Uterus (tissue), 3 donors: ENCODE measurements at regions not wholly inside any gene's neighbourhood (a gene's known extent, or its start where the extent isn't known, plus 50 kb on each side); places are given as distances from the start of the nearest gene placed in this dataset.

Experiments
- DNase-seq, 2 donors: peaks; one replicate each; pipeline ENCODE4 v3.0.0-alpha.2; 2019 to 2020
- H3K27ac ChIP-seq, 2 donors: fragments of 200-600 bp; sonication (generic); 1 replicate in 1 of 2; 2 replicates in 1 of 2; pipeline ENCODE4 v1.5.1; 2016 to 2018
- H3K27me3 ChIP-seq, 2 donors: fragments of 200-600 bp; sonication (generic); one replicate each; pipeline ENCODE4 v1.5.1; 2018 to 2019; ENCODE audit warnings: control low read depth in 1 of 2
- H3K36me3 ChIP-seq, 2 donors: fragments of 200-600 bp; sonication (generic); one replicate each; pipeline ENCODE4 v1.5.1; 2019; ENCODE audit warnings: control low read depth in 1 of 2
- H3K4me1 ChIP-seq, 2 donors: fragments of 200-600 bp; sonication (generic); one replicate each; pipeline ENCODE4 v1.5.1; 2018 to 2019; ENCODE audit warnings: control low read depth in 1 of 2
- H3K4me3 ChIP-seq, 2 donors: fragments of 200-600 bp; sonication (generic); 1 replicate in 1 of 2; 2 replicates in 1 of 2; pipeline ENCODE4 v1.5.1; 2018 to 2019; ENCODE audit warnings: mild to moderate bottlenecking in 1 of 2
- H3K9me3 ChIP-seq, 2 donors: fragments of 200-600 bp; sonication (generic); one replicate each; pipeline ENCODE4 v1.5.1; 2019; ENCODE audit warnings: control low read depth in 1 of 2
- POLR2A ChIP-seq, 2 donors: fragments of 450-650 bp; IDR thresholded peaks; one replicate each; pipeline ENCODE4 v1.6.1; 2016; ENCODE audit warnings: antibody characterized with exemption in 2 of 2, mild to moderate bottlenecking in 1 of 2, moderate library complexity in 1 of 2
- intact Hi-C: fragments of 100-400 bp; cut with DNase I; formaldehyde crosslinking; loops from one replicate; pipeline ENCODE4 v1.15.1; 2023; ENCODE audit warnings: low total_unique reads
- TF ChIP-seq, protein P1 (sequence below), 4 experiments: fragments of 200-600 bp in 2 of 4; fragments of 450-650 bp in 2 of 4; sonication (generic) in 2 of 4; IDR thresholded peaks; one replicate each; pipeline ENCODE4 v1.5.1; 2016 to 2019; ENCODE audit warnings: antibody characterized with exemption in 4 of 4, mild to moderate bottlenecking in 2 of 4, moderate library complexity in 1 of 4
- donor health status: DM: yes; HTN: yes; CAD: no.

DNA sequence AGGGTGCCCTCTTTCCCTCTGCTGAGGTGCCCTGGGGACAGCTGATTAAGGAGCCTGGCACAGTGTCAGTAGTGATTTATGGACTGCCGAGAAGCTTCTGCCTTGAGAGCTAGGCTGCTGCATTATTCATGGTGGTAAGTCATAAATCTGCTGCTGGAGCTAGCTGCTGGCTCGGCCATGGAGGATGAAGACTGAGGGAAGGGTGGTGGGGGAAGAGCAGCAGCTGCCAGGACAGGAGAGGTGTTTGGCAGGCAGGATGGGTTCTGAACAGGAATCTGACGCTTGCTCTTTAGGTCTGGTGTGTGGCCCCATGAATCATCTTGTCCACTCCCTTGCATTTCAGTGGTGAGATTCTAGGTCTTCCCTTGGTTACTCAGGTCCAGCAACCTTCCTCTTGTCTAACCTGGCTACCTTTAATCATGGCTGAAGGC lies 296.3 kb downstream of the DYSF start:
- peaks cover 0 to 4% of the 10 kb centered on the region in 2 donors for H3K4me1 ChIP-seq
- intact Hi-C loops = no loop called here
- TF ChIP-seq POLR2A (IDR thresholded peaks at IDR 0.05) = no peak

DNA sequence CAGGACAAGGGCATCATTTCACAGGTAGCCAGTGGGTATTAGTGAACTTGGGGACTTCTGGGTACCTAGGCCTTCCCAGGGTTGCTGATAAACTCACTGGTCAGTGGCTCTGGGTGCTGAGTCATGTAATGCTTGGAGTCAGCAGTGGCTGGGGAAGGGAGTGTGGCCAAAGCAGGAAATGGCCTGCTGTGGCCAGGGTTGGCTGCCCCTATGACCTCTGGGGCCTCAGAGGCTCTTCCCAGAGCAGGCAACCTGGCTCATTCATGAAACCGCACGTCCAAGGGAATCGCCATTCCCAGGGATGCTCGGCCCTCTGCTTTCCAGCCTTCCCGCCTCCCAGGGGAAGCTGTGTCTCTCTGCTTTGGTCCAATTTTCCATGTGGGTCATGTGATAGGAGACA lies 294.9 kb downstream of the DYSF start:
- Histone ChIP-seq H3K4me1 (peaks cover 0 to 4% of the 10 kb centered on the region in 2 donors), H3K27ac (no peak overlapping the region), H3K36me3 (no peaks in the 10 kb centered on the region), H3K4me3 (no peak overlapping the region), H3K9me3 (no peaks in the 10 kb centered on the region), H3K27me3 (no peaks in the 10 kb centered on the region)
- peak in 1 of 2 donors; percentile 22 for DNase-seq
- intact Hi-C loops = no loop called here
- no peak for TF ChIP-seq POLR2A (IDR thresholded peaks at IDR 0.05)

More for the DNA sequence above, 296.3 kb downstream of the DYSF start:
- no peaks in the 10 kb centered on the region for H3K9me3 ChIP-seq
- no peaks in the 10 kb centered on the region for H3K27me3 ChIP-seq
- no peak overlapping the region for H3K27ac ChIP-seq
- no peak overlapping the region for H3K4me3 ChIP-seq
- DNase-seq = peak in 1 of 2 donors; percentile 46
- H3K36me3 ChIP-seq = no peaks in the 10 kb centered on the region

DNA sequence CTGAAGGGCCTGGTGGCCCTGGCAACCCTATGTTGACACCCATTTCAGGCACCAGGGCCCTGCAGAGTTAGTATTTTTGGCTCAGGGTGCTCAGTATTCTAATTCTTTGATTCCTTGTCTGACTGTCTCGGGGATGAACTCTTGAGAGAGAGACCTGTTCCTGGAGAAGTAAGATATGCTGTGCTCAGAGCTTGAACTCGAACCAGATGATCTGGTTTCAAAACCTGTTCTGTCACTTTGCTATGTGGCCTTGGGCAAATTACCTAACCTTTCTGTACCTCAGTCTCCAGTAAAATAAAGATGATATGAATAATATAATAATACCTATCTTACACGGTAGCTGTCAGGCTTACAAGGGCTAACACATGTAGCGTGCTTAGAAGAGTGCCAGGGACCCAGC lies 294.2 kb downstream of the DYSF start:
- no peak for TF ChIP-seq POLR2A (IDR thresholded peaks at IDR 0.05)
- TF ChIP-seq, protein P1, sequence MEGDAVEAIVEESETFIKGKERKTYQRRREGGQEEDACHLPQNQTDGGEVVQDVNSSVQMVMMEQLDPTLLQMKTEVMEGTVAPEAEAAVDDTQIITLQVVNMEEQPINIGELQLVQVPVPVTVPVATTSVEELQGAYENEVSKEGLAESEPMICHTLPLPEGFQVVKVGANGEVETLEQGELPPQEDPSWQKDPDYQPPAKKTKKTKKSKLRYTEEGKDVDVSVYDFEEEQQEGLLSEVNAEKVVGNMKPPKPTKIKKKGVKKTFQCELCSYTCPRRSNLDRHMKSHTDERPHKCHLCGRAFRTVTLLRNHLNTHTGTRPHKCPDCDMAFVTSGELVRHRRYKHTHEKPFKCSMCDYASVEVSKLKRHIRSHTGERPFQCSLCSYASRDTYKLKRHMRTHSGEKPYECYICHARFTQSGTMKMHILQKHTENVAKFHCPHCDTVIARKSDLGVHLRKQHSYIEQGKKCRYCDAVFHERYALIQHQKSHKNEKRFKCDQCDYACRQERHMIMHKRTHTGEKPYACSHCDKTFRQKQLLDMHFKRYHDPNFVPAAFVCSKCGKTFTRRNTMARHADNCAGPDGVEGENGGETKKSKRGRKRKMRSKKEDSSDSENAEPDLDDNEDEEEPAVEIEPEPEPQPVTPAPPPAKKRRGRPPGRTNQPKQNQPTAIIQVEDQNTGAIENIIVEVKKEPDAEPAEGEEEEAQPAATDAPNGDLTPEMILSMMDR (IDR thresholded peaks at IDR 0.05) = no peak
- intact Hi-C loops = no loop called here
- Histone ChIP-seq H3K27ac (peak overlapping the region; percentile 23 to 59), H3K27me3 (no peaks in the 10 kb centered on the region), H3K9me3 (no peaks in the 10 kb centered on the region), H3K4me1 (peaks cover 0 to 4% of the 10 kb centered on the region in 2 donors), H3K36me3 (no peaks in the 10 kb centered on the region), H3K4me3 (no peak overlapping the region)
- DNase-seq = no peak

DNA sequence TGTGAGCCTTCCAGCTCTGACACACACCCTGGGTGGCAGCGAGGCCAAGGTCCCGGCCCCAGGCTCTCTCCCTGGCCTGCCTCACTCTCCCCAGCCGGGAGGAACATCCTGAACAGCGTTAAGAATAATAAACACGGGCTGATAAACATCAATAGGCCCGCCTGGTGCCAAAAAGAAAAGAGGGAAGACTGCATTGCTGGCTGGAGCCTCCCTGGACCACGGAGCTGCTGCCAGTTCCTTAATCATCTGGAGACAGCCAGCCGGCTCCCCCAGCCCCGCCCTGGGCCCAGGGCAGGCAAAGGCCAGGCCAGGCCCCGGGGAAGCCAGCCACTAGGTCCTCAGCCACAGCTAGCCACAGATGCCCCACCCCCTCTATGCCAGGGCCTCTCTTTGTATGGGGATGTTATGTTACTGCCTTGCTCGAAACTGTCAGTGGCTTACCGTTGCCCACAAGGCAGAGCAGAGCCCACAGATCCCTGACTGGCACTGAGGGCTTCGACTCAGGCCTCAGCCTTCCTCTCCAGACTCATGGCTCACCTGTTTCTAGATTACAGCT lies 293.7 kb downstream of the DYSF start:
- intact Hi-C loops = no loop called here
- DNase-seq = peak; percentile 26 to 42
- Histone ChIP-seq H3K27ac (peak overlapping the region; percentile 23 to 59), H3K4me1 (peaks cover 0 to 4% of the 10 kb centered on the region in 2 donors), H3K27me3 (no peaks in the 10 kb centered on the region), H3K9me3 (no peaks in the 10 kb centered on the region), H3K4me3 (no peak overlapping the region), H3K36me3 (no peaks in the 10 kb centered on the region)
- TF ChIP-seq, protein P1 (IDR thresholded peaks at IDR 0.05) = no peak
- TF ChIP-seq POLR2A (IDR thresholded peaks at IDR 0.05) = no peak

DNA sequence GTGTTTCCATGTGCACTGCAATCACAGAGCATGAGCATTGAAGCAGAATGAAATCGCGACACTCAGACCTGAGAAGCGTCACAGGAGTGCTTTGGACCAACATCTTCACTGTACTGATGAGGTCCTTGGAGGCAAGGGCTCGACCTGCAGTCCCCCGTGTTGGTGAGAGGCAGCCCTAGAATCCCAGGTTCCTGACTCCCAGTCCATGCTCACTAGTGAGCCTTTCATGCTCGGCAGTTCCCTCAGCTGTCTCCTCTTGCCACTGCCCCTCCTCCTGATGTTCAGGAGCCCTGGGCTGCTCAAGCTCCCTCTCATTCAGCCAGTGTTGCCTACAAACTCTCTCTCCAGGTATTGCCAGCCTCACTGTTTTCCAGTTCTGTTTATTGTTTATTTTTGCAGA lies 291.4 kb downstream of the DYSF start:
- TF ChIP-seq, protein P1 (IDR thresholded peaks at IDR 0.05) = no peak
- TF ChIP-seq POLR2A (IDR thresholded peaks at IDR 0.05) = no peak
- no peak overlapping the region for H3K4me3 ChIP-seq
- H3K36me3 ChIP-seq = no peaks in the 10 kb centered on the region
- H3K27me3 ChIP-seq = no peaks in the 10 kb centered on the region
- H3K9me3 ChIP-seq = peaks cover 0 to 4% of the 10 kb centered on the region in 2 donors
- no peak for DNase-seq
- H3K27ac ChIP-seq = no peak overlapping the region
- H3K4me1 ChIP-seq = peaks cover 0 to 4% of the 10 kb centered on the region in 2 donors
- intact Hi-C loops = no loop called here

DNA sequence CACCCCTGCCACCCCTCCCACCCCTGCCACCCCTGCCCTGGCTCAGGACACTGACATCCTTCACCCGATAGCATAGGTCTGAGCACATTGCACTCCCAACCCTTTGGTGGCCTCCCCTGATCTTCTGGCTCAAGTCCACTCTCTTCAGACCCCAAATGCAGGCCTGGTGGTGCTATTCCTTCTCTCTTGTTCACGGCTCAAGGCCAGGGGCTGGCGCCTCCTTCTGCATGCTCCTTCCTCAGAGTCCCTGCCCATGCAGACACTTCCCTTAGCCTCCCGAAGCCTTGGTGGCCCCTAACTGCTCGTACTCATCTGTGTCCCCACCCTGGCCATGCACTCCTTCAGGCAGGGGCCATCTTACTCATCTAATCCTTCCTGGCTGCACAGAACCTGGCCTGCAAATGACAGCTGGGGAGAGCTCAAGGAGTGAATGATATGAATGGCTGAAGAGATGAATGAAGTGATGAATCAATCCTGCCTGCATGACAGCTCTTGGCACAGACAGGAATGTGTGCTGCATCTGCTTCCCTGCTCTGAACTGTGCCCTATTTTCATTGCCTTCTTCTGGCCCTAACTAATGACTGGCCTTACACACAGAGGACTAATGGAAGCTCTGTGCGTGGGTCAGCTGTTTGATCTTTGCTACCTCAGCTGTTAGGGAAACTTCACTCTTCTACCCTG lies 290.8 kb downstream of the DYSF start:
- H3K9me3 ChIP-seq = peaks cover 0 to 4% of the 10 kb centered on the region in 2 donors
- H3K27ac ChIP-seq = no peak overlapping the region
- no peaks in the 10 kb centered on the region for H3K36me3 ChIP-seq
- peaks cover 0 to 4% of the 10 kb centered on the region in 2 donors for H3K4me1 ChIP-seq
- TF ChIP-seq, protein P1 (IDR thresholded peaks at IDR 0.05) = no peak
- TF ChIP-seq POLR2A (IDR thresholded peaks at IDR 0.05) = no peak
- intact Hi-C loops = no loop called here
- no peaks in the 10 kb centered on the region for H3K27me3 ChIP-seq
- no peak for DNase-seq
- H3K4me3 ChIP-seq = no peak overlapping the region
